Skeletal muscle satellite cell (primary cell): ENCODE measurements at regions not wholly inside any gene's neighbourhood (a gene's known extent, or its start where the extent isn't known, plus 50 kb on each side); places are given as distances from the start of the nearest gene placed in this dataset.
"Not testable (repeated sequence)": the region's sequence is repeated elsewhere in the genome, so short reads cannot be mapped to it uniquely, and the experiment has no call there.

Experiments
- H3K27me3 ChIP-seq: 2 replicates; pipeline ENCODE4 v1.7.0; 2013; ENCODE audit warnings: low read length; ENCODE audit not compliant: control insufficient read depth, insufficient read depth
- H3K36me3 ChIP-seq: 2 replicates; pipeline ENCODE4 v1.7.0; 2013; ENCODE audit warnings: mild to moderate bottlenecking, control low read depth, low read length; ENCODE audit not compliant: insufficient read depth
- H3K4me1 ChIP-seq: 2 replicates; pipeline ENCODE4 v1.7.0; 2013; ENCODE audit warnings: low read length; ENCODE audit not compliant: control insufficient read depth, insufficient read depth
- H3K4me2 ChIP-seq: 2 replicates; pipeline ENCODE4 v1.7.0; 2013; ENCODE audit warnings: mild to moderate bottlenecking, low read length
- H3K4me3 ChIP-seq: 2 replicates; pipeline ENCODE4 v1.7.0; 2013; ENCODE audit warnings: low read length
- H3K9ac ChIP-seq: 2 replicates; pipeline ENCODE4 v1.7.0; 2013; ENCODE audit warnings: mild to moderate bottlenecking, low read depth, low read length, moderate library complexity
- H3K9me3 ChIP-seq: replicated peaks from 2 replicates; pipeline ENCODE4 v1.7.0; 2013; ENCODE audit warnings: mild to moderate bottlenecking, control low read depth, low read length

DNA sequence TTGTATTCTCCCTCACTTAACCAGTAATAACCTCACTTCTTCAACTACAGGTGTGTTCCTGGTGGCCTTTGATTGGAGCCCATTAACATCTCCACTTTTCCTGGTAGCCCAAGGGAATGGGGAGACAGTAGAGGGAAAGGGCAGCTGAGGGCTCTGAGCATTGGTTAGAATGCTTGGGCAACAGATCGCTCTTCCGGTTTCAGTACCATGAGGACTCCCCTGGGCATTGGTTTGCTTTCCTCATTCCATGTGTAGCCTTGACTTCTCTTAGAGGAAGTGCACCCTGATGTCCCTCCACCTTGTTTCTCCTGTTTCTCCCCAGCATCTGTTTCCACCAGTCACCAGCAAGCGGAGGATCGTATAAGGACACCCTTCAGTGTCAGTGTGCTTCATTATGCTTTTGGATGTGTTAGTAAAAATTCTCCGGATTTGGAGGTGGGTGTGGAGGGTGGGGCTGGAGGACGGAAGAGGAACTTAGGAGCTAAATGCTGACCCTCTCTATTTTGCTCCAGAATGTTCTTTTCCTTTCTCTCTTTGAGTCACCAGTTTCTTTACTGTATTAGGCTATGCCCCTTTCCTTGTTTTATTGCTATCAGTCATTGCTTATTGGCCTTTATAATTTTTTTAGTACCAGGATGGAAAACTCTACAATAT is 50.6 kb upstream of the ZNG1B start:
- not testable (repeated sequence) for H3K36me3 ChIP-seq, H3K9ac ChIP-seq, H3K4me3 ChIP-seq, H3K4me1 ChIP-seq, H3K4me2 ChIP-seq, H3K9me3 ChIP-seq, H3K27me3 ChIP-seq

DNA sequence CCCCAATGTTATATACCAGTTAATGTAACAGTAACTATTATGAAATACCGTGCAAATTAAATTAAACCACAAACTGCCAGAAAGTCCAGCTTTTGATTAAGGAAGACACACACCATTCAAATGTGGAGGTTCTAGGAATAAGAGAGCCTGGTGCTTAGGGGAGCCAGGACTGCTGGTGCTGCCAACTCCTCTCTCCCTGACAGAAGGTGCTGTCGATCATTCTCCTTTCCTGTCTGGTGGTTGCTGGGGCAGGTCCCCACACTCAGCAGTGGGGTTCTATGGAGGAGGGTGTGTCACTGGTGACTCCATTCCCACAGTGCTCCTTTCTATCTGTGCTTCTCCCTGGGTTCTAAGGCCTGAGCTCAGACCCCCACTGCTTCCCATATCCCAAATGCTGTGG is 57.9 kb upstream of the ZNG1B start:
- H3K9me3 ChIP-seq, H3K4me3 ChIP-seq, H3K9ac ChIP-seq, H3K4me2 ChIP-seq, H3K27me3 ChIP-seq, H3K4me1 ChIP-seq, H3K36me3 ChIP-seq: not testable (repeated sequence)

DNA sequence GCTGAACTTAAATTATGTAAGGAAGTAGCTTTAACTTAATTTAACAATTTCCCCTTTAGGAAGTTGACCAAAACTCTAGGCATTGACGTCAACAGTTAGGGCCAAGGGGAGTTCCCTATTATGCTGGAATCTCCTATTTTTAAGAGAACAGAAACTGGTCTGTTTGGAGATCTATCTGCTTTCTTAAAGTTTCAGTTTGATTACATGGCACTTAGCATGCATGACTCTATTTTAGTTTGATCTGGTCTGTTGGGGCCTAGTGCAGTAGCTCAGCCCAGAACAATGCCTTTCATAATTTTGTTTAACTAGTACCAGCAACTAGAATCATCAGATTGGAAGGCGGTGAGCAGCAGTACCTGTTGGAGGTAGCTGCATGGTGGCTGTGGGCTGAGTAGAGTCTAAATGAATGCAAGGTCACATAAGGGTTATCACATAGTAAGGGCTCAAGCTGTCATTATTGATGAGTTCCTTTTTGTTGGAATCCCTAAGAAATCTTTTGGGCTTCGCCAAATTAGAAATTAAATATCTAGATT is 60.5 kb upstream of the ZNG1B start:
- Histone ChIP-seq H3K4me3 (no peak overlapping the region), H3K4me2 (no peak overlapping the region), H3K4me1 (no peaks in the 10 kb centered on the region), H3K36me3 (no peaks in the 10 kb centered on the region), H3K9me3 (no peaks in the 10 kb centered on the region), H3K27me3 (peaks cover 3% of the 10 kb centered on the region), H3K9ac (no peak overlapping the region)

- Histone ChIP-seq H3K9ac (no peak overlapping the region), H3K36me3 (no peaks in the 10 kb centered on the region), H3K4me3 (no peak overlapping the region), H3K4me1 (no peaks in the 10 kb centered on the region), H3K9me3 (no peaks in the 10 kb centered on the region), H3K27me3 (peaks cover 3% of the 10 kb centered on the region), H3K4me2 (no peak overlapping the region)
Measured at GRCh38 chr2:113376253-113376912, 61.1 kb upstream of the ZNG1B start.

- H3K9ac ChIP-seq, H3K4me2 ChIP-seq, H3K27me3 ChIP-seq, H3K4me1 ChIP-seq, H3K36me3 ChIP-seq, H3K4me3 ChIP-seq, H3K9me3 ChIP-seq: not testable (repeated sequence)
Measured at GRCh38 chr2:113374857-113375256, 62.6 kb upstream of the ZNG1B start.

GRCh38 chr2:113372258-113372834 is 65.1 kb upstream of the ZNG1B start:
- not testable (repeated sequence) for H3K4me1 ChIP-seq, H3K36me3 ChIP-seq, H3K27me3 ChIP-seq, H3K4me2 ChIP-seq, H3K4me3 ChIP-seq, H3K9ac ChIP-seq, H3K9me3 ChIP-seq

DNA sequence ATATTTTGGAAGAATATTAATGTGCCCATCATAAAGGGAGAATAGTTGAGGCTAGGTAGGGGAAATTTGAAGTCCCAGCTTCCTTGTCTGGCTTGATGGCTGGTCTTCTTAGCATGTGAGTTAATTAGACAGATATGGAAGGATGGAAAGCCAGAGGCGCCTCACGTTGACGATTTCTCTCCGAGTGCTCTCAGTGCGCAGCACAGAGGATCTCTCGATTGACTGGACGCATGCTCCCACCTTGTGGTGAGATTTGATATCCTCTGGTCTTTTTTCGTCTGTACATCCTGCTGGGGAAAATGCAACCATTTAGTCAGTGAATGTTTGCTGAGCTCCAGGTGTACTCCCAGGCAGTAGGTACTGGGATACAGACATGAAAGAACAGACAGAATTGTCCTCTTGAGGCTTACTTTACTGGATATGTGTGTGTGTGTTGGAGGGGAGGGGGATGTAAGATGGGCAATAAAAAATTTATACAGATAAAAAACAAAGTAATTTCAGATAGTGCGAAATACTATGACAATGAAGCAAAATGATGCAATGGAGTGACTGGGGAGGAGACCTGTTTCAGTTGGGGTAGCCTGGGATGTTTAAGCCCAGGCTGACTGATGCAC is 66.9 kb upstream of the ZNG1B start:
- H3K27me3 ChIP-seq = no peaks in the 10 kb centered on the region
- H3K4me1 ChIP-seq = no peaks in the 10 kb centered on the region
- H3K4me3 ChIP-seq = no peak overlapping the region
- H3K4me2 ChIP-seq = no peak overlapping the region
- H3K36me3 ChIP-seq = no peaks in the 10 kb centered on the region
- H3K9me3 ChIP-seq = no peaks in the 10 kb centered on the region
- H3K9ac ChIP-seq = no peak overlapping the region

DNA sequence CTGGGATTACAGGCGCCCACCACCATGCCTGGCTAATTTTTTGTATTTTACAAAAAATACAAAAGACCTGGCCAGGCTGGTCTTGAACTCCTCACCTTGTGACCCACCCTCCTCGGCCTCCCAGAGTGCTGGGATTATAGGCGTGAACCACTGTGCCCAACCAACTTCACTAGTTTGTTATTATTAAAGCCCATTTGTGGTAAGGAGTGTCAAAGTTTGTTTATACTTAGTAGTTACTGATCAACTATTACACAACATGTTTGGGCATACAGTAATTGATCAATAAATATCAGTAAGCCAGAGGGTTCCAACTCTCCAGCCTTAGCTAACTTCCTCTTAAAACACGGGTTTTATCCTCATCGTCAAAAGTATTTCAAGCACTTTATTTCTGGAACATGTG is 67.5 kb upstream of the ZNG1B start:
- H3K4me3 ChIP-seq = no peak overlapping the region
- no peaks in the 10 kb centered on the region for H3K27me3 ChIP-seq
- H3K9me3 ChIP-seq = no peaks in the 10 kb centered on the region
- H3K9ac ChIP-seq = no peak overlapping the region
- H3K4me2 ChIP-seq = no peak overlapping the region
- no peaks in the 10 kb centered on the region for H3K4me1 ChIP-seq
- no peaks in the 10 kb centered on the region for H3K36me3 ChIP-seq

GRCh38 chr2:113368581-113368980 is 68.9 kb upstream of the ZNG1B start:
- H3K9ac ChIP-seq, H3K4me2 ChIP-seq, H3K36me3 ChIP-seq, H3K4me1 ChIP-seq, H3K27me3 ChIP-seq, H3K4me3 ChIP-seq, H3K9me3 ChIP-seq: not testable (repeated sequence)

GRCh38 chr2:113366821-113367220 is 70.7 kb upstream of the ZNG1B start:
- not testable (repeated sequence) for H3K4me2 ChIP-seq, H3K4me1 ChIP-seq, H3K36me3 ChIP-seq, H3K27me3 ChIP-seq, H3K9me3 ChIP-seq, H3K9ac ChIP-seq, H3K4me3 ChIP-seq

DNA sequence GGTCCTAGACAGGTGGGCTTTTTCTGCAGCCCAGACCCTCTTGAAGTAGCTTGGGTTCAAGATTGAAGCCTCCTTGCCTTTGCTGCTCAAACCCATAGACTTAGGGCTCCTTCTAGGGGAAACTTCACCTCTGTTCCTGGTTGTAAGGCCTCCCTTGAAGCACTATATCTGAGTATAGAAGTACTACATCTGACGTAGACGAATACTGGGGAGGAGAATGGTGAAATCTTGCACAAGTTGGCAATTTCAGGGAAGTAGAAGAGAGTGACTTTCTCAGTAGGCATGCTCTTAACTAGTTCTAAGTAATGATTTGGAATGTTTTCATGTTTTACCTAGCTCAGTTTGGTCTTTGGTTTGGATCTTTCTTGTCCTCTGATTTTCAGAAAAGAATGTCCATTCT is 71.7 kb upstream of the ZNG1B start:
- not testable (repeated sequence) for H3K9ac ChIP-seq, H3K36me3 ChIP-seq, H3K9me3 ChIP-seq, H3K4me3 ChIP-seq, H3K27me3 ChIP-seq, H3K4me2 ChIP-seq, H3K4me1 ChIP-seq

GRCh38 chr2:113365290-113365689 is 72.2 kb upstream of the ZNG1B start:
- H3K9me3 ChIP-seq = not testable (repeated sequence)

More at GRCh38 chr2:113365290-113365689, 72.2 kb upstream of the ZNG1B start:
- H3K27me3 ChIP-seq, H3K9ac ChIP-seq, H3K36me3 ChIP-seq, H3K4me1 ChIP-seq, H3K4me3 ChIP-seq, H3K4me2 ChIP-seq: not testable (repeated sequence)
